Activated CD8-positive, alpha-beta memory T cell treated with anti-CD3 and anti-CD28 coated beads for 1 hour (primary cell): ENCODE measurements at regions not wholly inside any gene's neighbourhood (a gene's known extent, or its start where the extent isn't known, plus 50 kb on each side); places are given as distances from the start of the nearest gene placed in this dataset.

Experiments
- DNase-seq, 2 donors: peaks; one replicate each; pipeline ENCODE4 v3.0.0-alpha.2; 2020; ENCODE audit warnings: low read depth in 1 of 2; ENCODE audit errors: extremely low read depth in 1 of 2

DNA sequence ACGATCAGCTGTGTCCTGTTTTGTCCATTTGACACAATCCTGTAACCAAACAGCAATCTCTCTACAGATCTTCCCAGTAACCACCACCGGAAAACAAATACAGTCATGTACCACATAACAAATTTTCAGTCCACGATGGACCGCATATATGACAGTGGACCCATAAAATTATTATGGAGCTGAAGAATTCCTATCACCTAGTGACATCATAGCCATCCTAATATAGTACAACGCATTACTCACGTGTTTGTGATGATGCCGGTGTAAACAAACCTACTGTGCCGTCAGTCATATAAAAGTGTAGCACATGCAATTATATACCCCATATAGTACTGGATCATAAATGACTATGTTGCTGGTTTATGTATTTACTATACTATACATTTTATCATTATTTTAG is 133.7 kb upstream of the EDNRA start:
- DNase-seq, result no peak

DNA sequence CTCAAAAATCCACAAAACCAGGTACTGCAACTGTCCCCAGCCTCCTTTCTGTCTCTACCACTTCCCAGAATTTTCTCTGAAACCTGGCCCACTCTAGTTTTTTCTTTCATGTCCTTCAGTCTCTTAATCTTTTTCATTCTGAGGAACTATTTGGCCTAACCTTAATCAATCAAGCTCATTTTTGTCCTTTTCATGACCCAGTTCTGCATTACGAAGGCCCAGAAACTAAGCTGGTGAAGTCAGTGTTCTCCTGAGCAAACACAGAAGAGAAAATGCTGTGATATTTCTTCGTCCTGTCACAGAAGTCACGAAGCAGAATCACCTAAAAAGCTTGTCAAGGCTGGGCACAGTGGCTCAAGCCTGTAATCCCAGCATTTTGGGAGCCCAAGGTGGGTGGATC is 131.7 kb upstream of the EDNRA start:
- no peak for DNase-seq

DNA sequence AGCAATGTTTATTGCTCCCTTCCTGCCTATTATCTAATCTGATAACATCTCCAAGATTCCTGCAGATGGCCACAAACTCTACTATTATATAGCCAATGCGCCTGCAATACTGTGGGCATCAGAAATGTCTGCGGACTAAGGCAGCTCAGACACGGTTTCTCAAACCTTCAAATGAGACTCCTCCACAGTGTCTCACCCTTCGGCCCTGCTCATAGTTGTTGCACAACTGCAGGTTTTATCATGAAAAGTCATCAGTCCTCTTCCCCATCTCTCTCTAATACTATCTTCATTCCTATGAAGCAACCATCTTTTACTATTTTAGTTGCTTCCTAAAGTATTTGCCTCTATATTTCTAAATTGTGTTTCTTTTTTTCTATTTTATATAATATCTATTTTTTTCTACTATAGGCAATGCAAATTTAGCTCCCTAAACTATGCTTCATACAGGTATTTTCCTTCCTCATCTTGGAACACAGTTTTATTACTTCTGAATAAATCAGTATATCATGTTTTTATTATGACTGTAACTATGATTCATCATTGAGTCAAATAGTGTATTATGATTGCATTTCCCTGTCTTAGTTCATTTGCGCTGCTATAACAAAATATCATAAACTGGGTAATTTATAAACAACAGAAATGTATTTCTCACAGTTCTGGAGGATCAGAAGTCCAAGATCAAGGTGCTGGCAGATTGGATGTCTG is 129.7 kb upstream of the EDNRA start:
- no peak for DNase-seq

DNA sequence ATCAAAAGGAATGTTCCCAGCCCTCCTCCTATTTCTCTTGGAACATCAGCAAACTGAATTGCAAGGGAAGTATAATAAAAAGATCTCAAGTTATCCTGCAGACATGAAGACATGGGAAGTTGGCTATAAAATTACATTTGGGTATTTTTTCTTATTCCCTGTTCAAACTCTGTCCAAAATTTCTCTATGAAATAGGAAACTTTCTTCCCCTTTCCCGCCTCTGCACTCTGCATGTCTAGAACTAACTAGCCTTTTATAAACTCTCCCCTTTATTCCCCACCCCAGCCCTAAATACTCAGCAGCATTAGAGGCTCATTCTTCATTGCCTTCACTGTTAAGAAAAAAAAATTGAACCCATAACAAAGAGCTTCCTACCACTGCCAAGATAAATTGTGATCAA is 126.7 kb upstream of the EDNRA start:
- DNase-seq, result no peak

DNA sequence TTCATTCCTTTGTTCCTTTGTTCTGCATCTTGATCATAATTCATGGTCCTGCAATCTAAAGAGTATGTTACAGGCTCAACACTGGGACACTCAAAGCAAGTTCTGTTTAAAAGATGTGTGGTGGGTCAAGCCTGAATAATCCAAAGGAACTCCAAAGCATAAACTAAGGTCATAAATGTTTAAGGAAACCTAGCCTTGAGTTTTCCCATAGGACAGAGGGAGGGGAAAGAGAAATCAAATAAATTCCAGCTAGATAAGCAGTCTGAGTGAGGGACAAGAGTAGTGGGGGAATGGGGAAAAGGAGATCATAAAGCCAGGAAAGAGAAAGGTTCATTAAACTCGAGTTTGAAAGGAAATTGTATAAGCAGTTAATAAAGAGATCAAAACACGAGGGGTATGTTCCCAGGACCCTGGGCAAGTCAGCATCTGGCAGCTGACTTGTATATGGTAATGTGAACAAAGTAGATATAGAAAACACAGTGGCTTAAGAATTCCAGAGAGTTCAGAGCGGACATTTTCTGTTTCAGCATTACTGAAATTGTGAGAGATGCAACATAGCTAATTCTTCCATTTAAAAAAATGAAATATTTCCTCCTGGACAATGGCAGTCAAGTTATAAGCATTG is 125.8 kb upstream of the EDNRA start:
- no peak for DNase-seq

DNA sequence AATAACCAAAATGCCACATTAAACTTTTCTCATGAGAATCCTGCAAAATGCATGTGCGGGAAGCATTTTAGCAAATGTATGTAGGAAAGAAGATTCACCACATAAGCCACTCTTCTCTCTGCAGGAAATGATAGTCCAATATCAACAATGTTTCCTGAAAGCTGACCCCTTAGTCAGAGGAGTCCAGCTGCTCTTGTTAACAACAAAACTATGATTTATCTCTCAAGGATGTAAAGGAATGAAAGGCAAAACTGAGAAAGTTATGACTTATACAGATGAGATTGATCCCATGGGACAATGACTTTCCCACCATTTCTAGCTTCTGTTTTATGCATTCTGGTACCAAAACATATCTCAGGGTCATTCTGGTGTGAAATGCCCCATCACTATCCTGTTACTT is 125.0 kb upstream of the EDNRA start:
- DNase-seq, result no peak

DNA sequence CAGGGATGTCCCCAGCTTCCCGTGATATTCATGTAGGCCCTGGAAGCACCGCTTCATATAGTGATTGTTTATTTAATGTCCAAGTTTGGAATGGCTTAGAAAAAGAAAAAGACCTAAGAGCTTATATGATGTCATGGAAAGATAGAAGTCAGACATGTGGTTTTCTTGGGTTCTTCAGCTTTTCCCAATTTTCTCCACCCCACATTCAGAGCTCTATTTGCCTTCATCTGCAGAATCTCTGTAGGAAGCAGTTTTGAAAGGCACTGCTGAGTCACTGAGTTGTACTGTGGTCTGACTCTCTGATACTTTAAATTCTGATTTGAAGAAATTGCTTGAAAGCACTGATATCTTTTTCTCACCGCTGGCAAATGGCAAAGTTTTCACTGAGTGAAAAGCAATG is 120.6 kb upstream of the EDNRA start:
- no peak for DNase-seq

DNA sequence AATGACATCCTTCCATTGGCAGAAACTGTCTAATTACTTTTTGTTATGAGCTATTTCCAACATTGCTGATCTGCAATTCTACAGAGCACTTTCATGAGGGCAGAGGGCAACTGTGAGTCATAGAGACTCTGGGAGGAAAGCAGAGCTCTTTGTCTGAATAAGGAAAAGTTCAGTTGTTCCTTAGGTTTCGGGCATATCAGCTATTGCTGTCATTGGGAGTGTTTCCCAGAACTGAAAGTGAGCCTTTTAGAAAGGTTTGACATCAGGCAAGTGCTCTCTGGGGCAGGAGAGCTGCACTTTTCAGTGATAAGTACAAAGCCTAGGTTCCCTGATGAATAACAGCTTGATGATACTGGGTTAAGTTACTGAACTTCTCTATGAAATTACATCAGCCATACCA is 119.2 kb upstream of the EDNRA start:
- DNase-seq, result no peak

DNA sequence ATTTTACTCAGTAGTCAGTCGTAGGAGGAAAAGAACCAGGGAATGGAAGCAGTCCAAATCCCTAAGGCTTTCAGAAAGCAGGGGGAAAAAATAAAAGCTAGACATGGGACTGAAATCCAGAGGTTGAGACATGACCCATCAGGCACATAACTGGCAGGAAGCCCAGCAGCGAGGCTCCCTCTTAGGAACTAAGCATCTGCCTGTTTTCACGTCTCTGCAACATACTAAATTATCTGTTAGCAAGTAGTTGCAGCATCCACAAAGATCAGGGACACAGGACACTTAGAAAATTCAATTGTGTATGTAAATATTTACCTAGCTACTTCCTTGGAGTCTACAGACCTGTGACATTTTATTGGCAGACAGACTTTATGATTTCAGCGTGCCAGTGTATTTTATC is 118.0 kb upstream of the EDNRA start:
- DNase-seq, result no peak

DNA sequence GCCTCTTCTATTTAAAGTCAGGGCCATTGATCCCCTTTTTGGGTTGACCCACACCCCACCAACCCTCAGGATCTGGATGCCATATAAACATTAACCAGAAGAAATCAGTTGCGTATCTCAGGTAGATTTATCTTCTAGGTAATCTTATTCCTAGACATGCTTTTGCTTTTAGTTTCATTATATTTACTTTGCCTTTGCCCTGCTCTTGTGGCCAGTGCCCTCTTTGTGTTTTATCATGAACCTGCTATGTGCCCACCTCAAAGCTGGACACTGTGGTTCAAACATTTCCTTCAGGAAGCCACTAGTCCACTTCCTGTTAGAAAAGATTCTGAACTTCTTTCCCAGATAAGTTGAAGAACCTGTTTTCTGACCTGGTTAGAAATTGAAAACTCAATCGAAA is 117.4 kb upstream of the EDNRA start:
- no peak for DNase-seq

DNA sequence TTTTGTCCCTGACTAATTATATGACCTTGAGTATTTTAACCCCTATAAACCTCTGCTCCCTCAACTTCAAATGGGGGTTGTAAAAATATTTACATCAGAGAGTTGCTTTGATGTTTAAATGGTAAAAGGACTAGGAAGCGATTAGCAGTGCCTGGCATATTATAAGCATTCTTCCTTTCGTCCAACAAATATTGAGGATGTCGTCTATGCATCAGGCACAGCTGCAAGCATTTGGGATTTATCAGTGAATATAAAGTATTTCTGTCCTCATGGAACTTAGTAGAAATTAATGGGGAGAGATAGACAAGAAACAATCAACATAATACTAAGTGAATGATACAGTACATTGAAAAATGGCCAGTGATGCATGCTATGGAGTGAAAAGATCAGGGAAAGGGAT is 115.5 kb upstream of the EDNRA start:
- DNase-seq, result no peak

DNA sequence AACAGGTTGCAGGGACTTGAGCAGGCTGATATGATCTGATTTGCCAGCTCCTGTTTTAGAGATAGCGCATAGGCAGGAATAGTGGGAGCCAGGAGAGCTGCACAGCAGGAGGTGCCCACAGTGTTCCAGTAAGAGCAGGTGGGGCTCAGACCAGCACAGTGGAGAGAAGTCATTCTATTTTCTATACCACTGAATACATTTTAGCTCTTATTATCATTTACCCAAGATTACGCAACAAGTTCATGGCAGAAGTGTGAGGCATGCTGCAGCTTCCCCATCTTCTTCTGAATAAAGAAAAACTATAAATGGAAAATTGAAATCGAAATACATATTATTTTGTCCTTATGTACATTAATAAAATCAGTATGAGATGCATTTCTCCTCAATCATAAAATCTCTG is 114.7 kb upstream of the EDNRA start:
- DNase-seq, result no peak

DNA sequence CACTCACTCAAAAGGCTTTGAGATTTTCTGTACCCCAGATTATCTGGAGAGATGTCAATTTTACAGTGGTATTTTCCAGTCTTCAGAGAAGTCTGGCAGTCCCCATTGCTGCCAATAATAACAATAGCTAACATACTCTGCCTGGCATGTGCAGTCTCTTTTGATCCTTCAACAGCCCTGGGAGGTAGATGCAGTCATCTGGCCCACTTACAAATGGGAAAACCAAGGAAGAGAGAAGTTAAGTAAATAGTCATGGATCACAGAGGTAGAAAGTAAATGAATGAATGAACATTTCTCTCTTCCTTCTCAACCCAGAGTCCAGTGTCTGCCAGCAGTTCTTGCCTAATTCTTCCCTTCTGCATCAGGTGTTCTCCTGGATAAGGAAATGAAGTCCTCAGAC is 113.0 kb upstream of the EDNRA start:
- no peak for DNase-seq

DNA sequence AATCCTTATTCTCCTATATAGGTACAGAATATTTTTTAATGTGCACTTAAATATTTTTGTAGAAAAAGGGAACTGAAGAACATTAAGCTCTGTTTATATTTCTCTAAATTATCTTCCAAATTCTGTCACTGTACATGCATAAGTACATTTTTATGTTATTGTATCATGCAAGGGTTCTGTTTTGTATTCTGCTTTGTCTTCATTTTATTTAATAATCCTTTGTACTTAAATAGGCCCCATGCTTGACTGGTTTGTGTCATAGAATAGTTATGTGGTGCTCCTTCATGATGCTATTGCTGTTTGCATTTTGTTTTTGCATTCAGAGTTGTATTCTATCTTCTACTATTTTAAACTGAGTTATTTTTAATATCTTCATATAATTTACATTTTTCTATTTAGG is 111.9 kb upstream of the EDNRA start:
- DNase-seq, result no peak

DNA sequence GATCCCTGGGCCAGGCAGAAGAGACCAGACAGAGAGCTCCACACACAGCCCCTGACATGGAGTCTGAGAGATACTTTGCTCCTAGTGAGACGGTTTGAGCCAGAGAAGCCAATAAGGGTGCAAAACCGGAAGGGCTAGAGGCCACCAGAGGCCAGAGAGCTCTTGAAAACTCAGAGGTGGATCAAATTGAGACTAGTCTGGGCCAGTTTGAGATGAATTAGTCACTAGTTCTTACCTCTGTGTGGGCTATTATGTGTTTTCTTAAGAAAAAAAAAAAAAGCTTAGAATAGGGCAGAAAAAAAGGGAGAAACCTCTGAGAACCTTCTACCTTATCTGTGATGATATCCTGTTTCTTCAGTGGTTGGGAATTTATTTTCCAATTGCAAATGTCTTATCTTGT is 110.4 kb upstream of the EDNRA start:
- no peak for DNase-seq

DNA sequence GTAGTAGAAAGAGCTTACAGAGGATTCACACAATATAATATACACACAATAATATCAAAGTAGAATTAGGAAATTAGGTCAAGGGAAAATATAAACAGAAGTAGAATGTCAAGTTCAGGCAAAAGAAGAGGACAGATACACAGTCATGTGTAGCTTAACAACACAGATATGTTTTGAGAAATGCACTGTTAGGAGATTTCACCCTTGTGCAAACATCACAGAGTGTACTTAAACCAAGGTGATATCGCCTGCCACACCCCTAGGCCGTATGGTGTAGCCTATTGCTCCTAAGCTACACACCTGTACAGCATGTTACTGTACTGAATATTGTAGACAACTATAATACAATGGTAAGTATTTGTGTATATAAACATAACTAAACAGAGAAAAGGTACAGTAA is 110.0 kb upstream of the EDNRA start:
- DNase-seq, result no peak

DNA sequence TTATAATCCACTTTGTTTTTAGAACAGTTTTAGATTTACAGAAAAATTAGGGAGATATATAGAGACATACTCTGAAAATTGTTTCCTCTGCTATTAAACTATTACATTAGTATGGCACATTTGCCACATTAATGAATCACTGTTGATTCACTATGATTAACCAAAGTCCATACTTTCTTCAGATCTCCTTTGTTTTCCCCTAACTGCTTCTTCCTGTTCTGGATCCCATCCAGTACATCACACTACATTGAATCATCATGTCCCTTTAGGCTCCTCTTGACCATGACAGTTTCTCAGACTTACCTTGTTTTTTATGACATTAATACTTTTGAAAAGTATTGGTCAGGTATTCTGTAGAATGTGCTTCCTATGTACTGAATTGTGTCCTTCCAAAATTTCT is 109.2 kb upstream of the EDNRA start:
- DNase-seq, result no peak

DNA sequence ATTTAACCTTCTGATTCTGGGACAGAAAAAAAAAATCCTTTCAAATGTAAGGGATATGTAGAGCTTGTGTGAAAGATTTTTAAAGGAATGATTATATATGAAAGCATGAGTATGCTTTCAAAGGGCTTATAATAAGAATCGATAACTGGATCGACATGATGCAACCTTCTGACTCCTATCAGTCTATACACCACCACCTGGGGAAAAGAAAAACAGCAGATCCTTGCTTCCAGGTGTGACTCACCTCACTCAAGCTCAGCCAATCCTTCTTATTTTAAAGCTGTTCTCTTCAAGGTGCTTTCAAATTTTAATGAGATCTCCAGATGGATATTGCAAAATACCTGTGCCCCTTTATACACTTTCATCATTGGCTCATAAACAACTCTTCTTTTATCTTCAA is 102.1 kb upstream of the EDNRA start:
- no peak for DNase-seq

DNA sequence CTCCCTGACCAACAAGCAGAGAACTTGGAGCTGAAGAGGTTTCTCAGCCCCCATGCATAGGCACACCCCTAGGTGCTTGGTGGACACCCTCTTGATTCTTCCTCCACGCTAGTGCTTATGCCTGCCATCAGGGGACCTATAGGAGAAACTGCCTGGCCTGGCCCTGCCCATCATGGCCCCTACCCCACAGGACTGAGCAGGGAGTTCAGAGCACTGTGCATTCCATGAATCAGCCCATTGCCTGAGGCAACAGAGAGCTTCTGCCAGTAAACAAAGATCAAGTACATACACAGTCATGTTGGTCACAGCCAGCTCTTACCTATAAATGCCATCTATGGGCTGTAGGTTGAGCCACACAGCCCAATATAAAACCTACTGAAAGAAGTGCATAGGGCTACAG is 99.1 kb upstream of the EDNRA start:
- no peak for DNase-seq

DNA sequence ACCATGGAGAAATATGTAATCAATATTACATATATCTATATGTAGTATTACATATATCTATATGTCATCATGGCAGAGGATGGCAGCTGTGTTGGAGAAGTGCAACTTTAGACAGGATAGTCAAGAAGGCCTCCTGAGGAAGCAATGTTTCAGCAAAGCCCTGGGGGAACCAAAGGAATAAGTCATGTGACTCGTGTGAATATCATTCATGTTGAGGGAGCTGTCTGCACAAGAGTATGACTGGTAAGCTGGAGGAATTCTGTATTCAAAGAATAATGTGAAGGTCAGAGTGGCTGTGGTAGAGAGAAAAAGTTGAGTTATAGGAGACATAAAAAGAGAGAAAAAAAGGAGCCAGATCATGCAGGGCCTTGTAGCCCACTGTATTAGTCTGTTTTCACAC is 92.9 kb upstream of the EDNRA start:
- DNase-seq, result no peak

DNA sequence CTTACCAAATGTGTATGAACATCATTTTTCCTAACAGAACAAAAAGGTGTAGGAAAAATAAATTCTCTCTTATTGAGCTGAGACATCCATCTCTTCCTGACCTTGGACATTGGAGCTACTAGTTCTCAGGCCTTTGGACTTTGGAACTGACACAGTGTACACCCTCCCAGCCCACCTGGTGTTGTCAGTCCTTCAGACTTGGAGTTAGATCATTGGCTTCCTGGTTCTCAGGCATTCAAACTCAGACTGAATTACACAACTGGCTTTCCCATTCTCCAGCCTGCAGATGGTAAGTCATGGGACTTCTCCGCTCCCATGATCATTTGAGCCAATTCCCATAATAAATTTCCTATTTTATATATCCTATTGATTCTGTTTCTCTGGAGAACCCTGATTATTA is 84.8 kb upstream of the EDNRA start:
- DNase-seq, result no peak

DNA sequence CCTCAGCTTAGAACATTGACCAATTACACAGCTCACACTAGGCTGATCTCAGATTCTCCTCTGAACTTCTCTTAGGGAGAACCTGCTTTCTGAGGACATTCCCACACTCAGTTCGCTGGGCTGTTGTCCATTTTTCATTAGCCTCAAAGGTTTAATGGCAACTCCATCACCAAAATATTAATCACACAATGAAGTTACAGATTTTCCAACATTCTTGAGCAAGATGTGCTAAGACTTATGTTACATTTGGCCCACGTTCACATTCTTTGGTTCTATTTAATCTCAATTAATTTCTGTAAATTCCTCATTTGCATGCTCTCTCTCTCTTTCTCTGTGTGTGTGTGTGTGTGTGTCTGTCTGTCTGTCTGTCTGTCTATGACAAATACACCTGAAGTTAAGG is 82.3 kb upstream of the EDNRA start:
- DNase-seq, result no peak

DNA sequence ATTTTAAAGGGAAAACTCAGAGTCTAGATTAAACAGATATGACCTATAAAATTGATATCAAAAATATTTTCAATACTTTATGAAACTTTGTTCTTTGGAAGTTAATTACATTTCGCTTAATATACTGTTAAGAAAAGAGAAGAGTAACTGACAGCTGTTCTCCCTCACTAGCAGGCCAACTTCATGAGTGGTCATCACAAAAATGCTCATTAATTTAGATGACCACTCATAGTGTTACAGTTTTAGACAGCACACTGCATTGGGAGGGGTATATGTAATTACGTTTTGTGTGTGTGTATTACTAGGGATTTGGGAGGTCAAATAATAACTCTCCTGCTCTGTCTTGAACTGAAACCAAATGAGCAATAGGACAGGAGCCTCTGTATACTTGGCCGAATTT is 80.2 kb upstream of the EDNRA start:
- no peak for DNase-seq
